ENCODE measurements at regions not wholly inside any gene's neighbourhood (a gene's known extent, or its start where the extent isn't known, plus 50 kb on each side); places are given as distances from the start of the nearest gene placed in this dataset.

- intact Hi-C loops (cut with micrococcal nuclease): no loop called here
- no peaks in the 10 kb centered on the region for H3K9me2 ChIP-seq (ENCODE audit: insufficient read depth)
- ChIA-PET POLR2A (no interaction called here), CTCF (no interaction called here), RAD21 (ENCODE audit: low non-redundant PET in 1 of 2, low total read pairs in 2 of 2, uncharacterized antibody in 2 of 2, unreplicated experiment in 2 of 2) (no interaction called here)
- H3K4me2 ChIP-seq (ENCODE audit: low read length): no peak overlapping the region
- TF ChIP-seq CEBPB (IDR thresholded peaks at IDR 0.05; ENCODE audit: low read depth): no peak
- TF ChIP-seq YY1 (IDR thresholded peaks at IDR 0.05; ENCODE audit: extremely low read depth, insufficient replicate concordance, low read depth, low read length): no peak
- no peak for TF ChIP-seq CTCF (IDR thresholded peaks at IDR 0.05 in 2 of 3, conservative IDR thresholded peaks at IDR 0.05 in 1 of 3; ENCODE audit: borderline replicate concordance in 1 of 3, insufficient read depth in 1 of 3, low read depth in 2 of 3, low read length in 2 of 3)
- TF ChIP-seq CBX3 (IDR thresholded peaks at IDR 0.05; ENCODE audit: low read depth): no peak
- TF ChIP-seq FOSL1 (IDR thresholded peaks at IDR 0.05; ENCODE audit: low read depth): no peak
- no peak for TF ChIP-seq ATF3 (IDR thresholded peaks at IDR 0.05)
- TF ChIP-seq POLR2A (IDR thresholded peaks at IDR 0.05; ENCODE audit: borderline replicate concordance, extremely low read depth, insufficient read depth, insufficient read length): no peak
- no peak for TF ChIP-seq RAD21 (IDR thresholded peaks at IDR 0.05; ENCODE audit: low read depth)
- TF ChIP-seq JUND (IDR thresholded peaks at IDR 0.05): no peak
- no peak for TF ChIP-seq TCF7L2 (IDR thresholded peaks at IDR 0.05; ENCODE audit: borderline replicate concordance, extremely low read depth, insufficient read depth, insufficient read length)
- no peak for TF ChIP-seq ZNF274 (IDR thresholded peaks at IDR 0.05; ENCODE audit: low read depth, low read length)
- H3K79me2 ChIP-seq (ENCODE audit: insufficient read depth, low read length): no peaks in the 10 kb centered on the region
- no peak overlapping the region for H3K27ac ChIP-seq (ENCODE audit: low read depth, low read length)
- DNase-seq (ENCODE audit: low read depth, low spot score) (no peak), ATAC-seq (no peak)
- H3K36me3 ChIP-seq (ENCODE audit: control insufficient read depth in 1 of 2, insufficient read depth in 2 of 2, low read length in 2 of 2): no peaks in the 10 kb centered on the region
- no TSS peak for BruUV-seq (replicated peaks)
- H3K4me3 ChIP-seq (replicated peaks in 1 of 2; ENCODE audit: low read depth in 1 of 2, low read length in 2 of 2): no peak overlapping the region
- H3K4me1 ChIP-seq (ENCODE audit: control insufficient read depth in 1 of 2, insufficient read depth in 2 of 2, low read length in 2 of 2): no peaks in the 10 kb centered on the region
- H4K20me1 ChIP-seq (ENCODE audit: insufficient read depth): no peaks in the 10 kb centered on the region
- no peak overlapping the region for H2AFZ ChIP-seq (ENCODE audit: low read depth, low read length, poor library complexity, severe bottlenecking)
- no peaks in the 10 kb centered on the region for H3K9me3 ChIP-seq (ENCODE audit: control insufficient read depth in 1 of 2, insufficient read depth in 1 of 2, low read depth in 1 of 2, low read length in 2 of 2)
- H3K9ac ChIP-seq (ENCODE audit: low read length): no peak overlapping the region
- H3K27me3 ChIP-seq (ENCODE audit: insufficient read depth, low read length): peaks cover 25% of the 10 kb centered on the region; the same call in 1 of the 2 replicates
Measured at GRCh38 chr10:100613846-100614245, 78.1 kb downstream of the HIF1AN start.

Data from HCT116 (cell line).